MCF 10A (cell line): ENCODE measurements at regions not wholly inside any gene's neighbourhood (a gene's known extent, or its start where the extent isn't known, plus 50 kb on each side); places are given as distances from the start of the nearest gene placed in this dataset.

Experiments used
- BruUV-seq: library from RNA; stranded (reverse); fragments of 400-500 nt; replicated peaks from 2 replicates; lab custom pipeline; 2021; lab: Mats Ljungman, UMichigan
- CTCF ChIA-PET: fragments of 300-600 bp; sonication (Branson Sonifier 250); formaldehyde crosslinking; extraction: SDS; loops from one replicate; lab custom pipeline; 2021; ENCODE audit warnings: antibody characterized with exemption, inconsistent platforms; lab: Yijun Ruan, JAX
- POLR2A ChIA-PET: fragments of 300-600, 350-650 bp; sonication (Branson Sonifier 250); formaldehyde crosslinking; extraction: SDS; loops from one replicate; lab custom pipeline; 2020; ENCODE audit warnings: antibody characterized with exemption, inconsistent platforms; lab: Yijun Ruan, JAX
- DNase-seq: peaks from one replicate; pipeline ENCODE4 v3.0.0-alpha.2; 2018; ENCODE audit not compliant: unreplicated experiment
- H3K27ac Mint-ChIP-seq: one replicate; pipeline ENCODE4 v1.8.0; 2022; ENCODE audit warnings: mild to moderate bottlenecking, low read depth, mixed read lengths; ENCODE audit not compliant: unreplicated experiment
- H3K27me3 Mint-ChIP-seq: one replicate; pipeline ENCODE4 v1.8.0; 2022; ENCODE audit warnings: mixed read lengths; ENCODE audit not compliant: insufficient read depth, unreplicated experiment
- H3K36me3 Mint-ChIP-seq: one replicate; pipeline ENCODE4 v1.8.0; 2022; ENCODE audit warnings: mild to moderate bottlenecking, moderate library complexity, mixed read lengths; ENCODE audit not compliant: insufficient read depth, unreplicated experiment
- H3K4me1 Mint-ChIP-seq: one replicate; pipeline ENCODE4 v1.8.0; 2022; ENCODE audit warnings: mixed read lengths; ENCODE audit not compliant: insufficient read depth, unreplicated experiment
- H3K4me3 Mint-ChIP-seq: one replicate; pipeline ENCODE4 v1.8.0; 2022; ENCODE audit warnings: mild to moderate bottlenecking, moderate library complexity, mixed read lengths; ENCODE audit not compliant: unreplicated experiment
- H3K9me3 Mint-ChIP-seq: one replicate; pipeline ENCODE4 v1.8.0; 2022; ENCODE audit warnings: mixed read lengths; ENCODE audit not compliant: unreplicated experiment
- intact Hi-C: fragments of 100-400 bp; cut with micrococcal nuclease; formaldehyde crosslinking; loops from 2 replicates; pipeline ENCODE4 v1.14.1; 2022
- TF ChIP-seq, protein P1 (sequence below): fragments of 200-600 bp; IDR thresholded peaks from one replicate; pipeline ENCODE4 v1.8.0; 2022; ENCODE audit warnings: antibody characterized with exemption, mild to moderate bottlenecking; ENCODE audit not compliant: unreplicated experiment

DNA sequence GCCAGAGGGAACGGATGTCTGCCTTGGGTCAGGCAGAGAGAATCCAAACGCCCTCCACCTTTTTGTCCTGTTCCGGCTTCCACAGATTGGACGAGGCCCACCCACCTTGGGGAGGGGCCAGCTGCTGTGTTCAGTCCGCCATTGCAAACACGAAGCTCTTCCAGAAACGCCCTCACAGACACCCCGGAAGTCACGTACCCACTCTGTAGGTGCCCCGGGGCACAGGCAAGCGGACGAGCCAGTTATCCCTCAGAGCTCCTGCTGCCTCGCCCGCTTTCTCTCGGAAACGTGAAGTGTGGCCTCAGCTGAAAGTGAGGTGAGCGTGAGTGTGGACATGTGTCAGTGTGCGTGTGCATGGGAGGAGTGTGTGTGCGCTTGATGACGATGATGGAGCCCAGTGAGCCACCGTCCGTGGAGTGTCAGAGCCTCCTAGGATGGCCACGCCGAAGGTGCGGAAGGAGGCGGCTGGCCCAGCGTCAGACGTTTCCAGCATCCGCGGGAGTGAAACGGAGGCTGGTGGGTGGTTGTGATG, 869.2 kb downstream of the TBC1D22A start:
- TF ChIP-seq, protein P1, sequence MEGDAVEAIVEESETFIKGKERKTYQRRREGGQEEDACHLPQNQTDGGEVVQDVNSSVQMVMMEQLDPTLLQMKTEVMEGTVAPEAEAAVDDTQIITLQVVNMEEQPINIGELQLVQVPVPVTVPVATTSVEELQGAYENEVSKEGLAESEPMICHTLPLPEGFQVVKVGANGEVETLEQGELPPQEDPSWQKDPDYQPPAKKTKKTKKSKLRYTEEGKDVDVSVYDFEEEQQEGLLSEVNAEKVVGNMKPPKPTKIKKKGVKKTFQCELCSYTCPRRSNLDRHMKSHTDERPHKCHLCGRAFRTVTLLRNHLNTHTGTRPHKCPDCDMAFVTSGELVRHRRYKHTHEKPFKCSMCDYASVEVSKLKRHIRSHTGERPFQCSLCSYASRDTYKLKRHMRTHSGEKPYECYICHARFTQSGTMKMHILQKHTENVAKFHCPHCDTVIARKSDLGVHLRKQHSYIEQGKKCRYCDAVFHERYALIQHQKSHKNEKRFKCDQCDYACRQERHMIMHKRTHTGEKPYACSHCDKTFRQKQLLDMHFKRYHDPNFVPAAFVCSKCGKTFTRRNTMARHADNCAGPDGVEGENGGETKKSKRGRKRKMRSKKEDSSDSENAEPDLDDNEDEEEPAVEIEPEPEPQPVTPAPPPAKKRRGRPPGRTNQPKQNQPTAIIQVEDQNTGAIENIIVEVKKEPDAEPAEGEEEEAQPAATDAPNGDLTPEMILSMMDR, result no peak
- H3K4me3 Mint-ChIP-seq, result no peak overlapping the region
- intact Hi-C loops, result no loop called here
- peaks cover 26% of the 10 kb centered on the region for H3K27me3 Mint-ChIP-seq
- DNase-seq, result no peak
- peaks cover 7% of the 10 kb centered on the region for H3K9me3 Mint-ChIP-seq
- CTCF ChIA-PET, result no interaction called here
- no peak overlapping the region for H3K27ac Mint-ChIP-seq
- BruUV-seq, result no TSS peak
- POLR2A ChIA-PET, result no interaction called here
- no peaks in the 10 kb centered on the region for H3K4me1 Mint-ChIP-seq
- peaks cover 6% of the 10 kb centered on the region for H3K36me3 Mint-ChIP-seq

DNA sequence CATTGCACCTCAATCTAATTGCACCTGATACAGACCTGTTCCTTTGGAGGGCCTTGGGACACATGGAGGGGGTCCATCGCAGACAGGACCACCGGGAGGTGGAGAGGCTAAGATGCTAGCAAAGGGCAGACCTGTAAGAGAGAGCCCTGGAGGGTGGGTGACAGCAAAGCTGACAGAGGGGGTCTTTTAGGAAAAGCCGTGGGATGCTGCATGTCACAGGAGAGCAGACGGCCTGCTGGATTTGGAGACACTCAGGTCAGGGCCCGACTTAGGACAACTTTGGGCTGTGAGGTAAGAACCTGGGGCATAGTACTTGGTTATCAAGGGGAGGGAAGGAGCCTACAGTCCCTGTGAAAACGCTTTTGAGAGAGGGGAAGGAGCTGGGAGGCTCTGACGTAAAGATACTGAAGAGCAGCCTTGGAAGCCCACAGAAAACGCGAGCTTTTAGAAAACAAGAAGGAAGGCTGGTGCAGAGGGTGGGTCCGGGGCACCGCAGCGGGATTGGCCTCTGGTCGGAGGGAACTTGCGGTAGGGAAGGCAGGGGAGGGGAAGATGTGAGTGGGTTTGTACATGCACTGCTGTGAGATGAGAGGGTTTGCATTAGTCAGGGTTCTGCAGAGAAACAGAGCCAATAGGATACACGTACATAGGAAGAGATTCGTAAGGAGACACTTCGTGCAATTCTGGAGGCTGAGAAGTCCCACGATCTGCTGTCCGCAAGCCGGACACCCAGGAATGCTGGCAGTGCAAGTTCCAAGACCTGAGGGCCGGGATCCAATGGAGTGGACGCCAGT, 868.5 kb downstream of the TBC1D22A start:
- no peak for DNase-seq
- CTCF ChIA-PET, result no interaction called here
- H3K27ac Mint-ChIP-seq, result no peak overlapping the region
- TF ChIP-seq, protein P1, result no peak
- H3K4me3 Mint-ChIP-seq, result no peak overlapping the region
- intact Hi-C loops, result no loop called here
- no TSS peak for BruUV-seq
- peaks cover 7% of the 10 kb centered on the region for H3K9me3 Mint-ChIP-seq
- peaks cover under 1% of the 10 kb centered on the region for H3K36me3 Mint-ChIP-seq
- POLR2A ChIA-PET, result no interaction called here
- peaks cover 26% of the 10 kb centered on the region for H3K27me3 Mint-ChIP-seq
- H3K4me1 Mint-ChIP-seq, result no peaks in the 10 kb centered on the region

DNA sequence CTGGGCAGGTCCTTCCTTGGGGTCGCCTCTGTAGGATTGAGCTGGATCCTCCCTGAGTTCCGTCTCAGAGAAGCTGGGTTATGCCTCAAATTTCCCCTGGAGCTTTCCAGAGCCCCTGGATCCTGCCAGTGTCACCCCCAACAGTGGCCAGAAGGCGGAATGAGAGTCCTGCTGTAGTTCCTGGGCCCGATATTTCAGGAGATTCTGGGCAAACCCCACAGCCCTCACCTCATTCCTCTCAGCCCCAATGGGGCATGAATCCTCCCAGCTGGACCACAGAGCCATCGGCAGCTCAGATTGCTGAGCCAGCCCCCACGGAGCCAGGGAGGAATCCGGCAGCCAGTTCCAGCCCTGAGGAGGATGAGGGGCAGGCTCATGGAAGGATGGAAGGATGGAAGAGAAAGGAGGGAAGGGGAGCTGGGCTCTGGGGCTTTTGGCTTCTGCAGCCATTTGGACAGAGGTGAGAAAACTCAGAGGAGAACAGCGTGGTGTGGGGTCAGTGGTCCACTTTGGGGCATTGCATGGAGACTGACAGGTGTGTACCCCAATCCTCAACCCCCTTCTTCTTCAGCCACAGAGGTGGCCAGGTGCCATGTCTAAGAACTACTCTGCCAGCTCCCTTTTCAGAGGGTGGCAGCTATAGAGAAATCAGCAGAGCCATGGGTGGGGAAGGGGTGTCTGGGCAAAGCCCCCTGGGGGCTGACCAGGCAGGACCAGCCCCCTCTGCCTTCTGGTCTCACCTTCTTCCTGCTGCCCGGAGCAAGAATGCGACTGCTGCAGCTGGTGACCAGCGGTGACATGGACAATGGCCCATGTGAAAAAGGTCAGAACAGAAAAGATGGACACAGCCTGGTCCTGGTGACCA, 867.6 kb downstream of the TBC1D22A start:
- TF ChIP-seq, protein P1, result no peak
- Mint-ChIP-seq H3K27me3 (peaks cover 26% of the 10 kb centered on the region), H3K36me3 (no peaks in the 10 kb centered on the region), H3K4me1 (no peaks in the 10 kb centered on the region), H3K4me3 (no peak overlapping the region), H3K27ac (no peak overlapping the region), H3K9me3 (peaks cover 7% of the 10 kb centered on the region)
- intact Hi-C loops, result loop anchor here (5.0 kb wide), 1 partner anchor 862 kb away; no protein-coding TSS in a partner anchor
- ChIA-PET POLR2A (no interaction called here), CTCF (no interaction called here)
- DNase-seq, result no peak
- BruUV-seq, result no TSS peak

DNA sequence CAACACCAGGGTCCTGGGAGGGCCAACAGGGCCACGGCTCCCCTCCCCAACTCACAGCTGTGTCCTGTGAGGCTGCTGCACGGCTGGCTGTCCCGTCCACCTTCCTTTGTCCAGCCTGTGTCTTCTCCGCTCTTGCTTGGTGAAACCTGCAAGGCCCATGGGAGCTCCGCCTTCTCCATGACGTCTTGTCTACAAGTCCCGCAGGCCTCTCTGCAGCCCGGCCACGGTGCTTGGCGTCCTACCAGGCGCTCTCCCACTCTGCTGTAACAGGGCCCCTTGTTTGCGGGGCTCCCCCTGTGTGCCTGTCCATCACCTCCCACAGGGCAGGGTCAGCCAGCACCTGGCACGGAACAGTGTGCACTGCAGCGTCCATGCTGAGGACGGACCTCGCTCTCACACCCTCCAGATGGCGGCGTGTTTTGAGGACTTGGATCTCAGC, 866.8 kb downstream of the TBC1D22A start:
- BruUV-seq, result no TSS peak
- ChIA-PET CTCF (no interaction called here), POLR2A (no interaction called here)
- peaks cover 26% of the 10 kb centered on the region for H3K27me3 Mint-ChIP-seq
- peaks cover 7% of the 10 kb centered on the region for H3K9me3 Mint-ChIP-seq
- intact Hi-C loops, result loop anchor here (5.0 kb wide), 1 partner anchor 863 kb away; no protein-coding TSS in a partner anchor
- H3K4me1 Mint-ChIP-seq, result no peaks in the 10 kb centered on the region
- no peak for DNase-seq
- H3K36me3 Mint-ChIP-seq, result no peaks in the 10 kb centered on the region
- no peak overlapping the region for H3K4me3 Mint-ChIP-seq
- H3K27ac Mint-ChIP-seq, result no peak overlapping the region
- TF ChIP-seq, protein P1, result no peak
